Karpas-422 (cell line): ENCODE measurements at regions not wholly inside any gene's neighbourhood (a gene's known extent, or its start where the extent isn't known, plus 50 kb on each side); places are given as distances from the start of the nearest gene placed in this dataset.
"Not testable (repeated sequence)": the region's sequence is repeated elsewhere in the genome, so short reads cannot be mapped to it uniquely, and the experiment has no call there.

Experiments
- DNase-seq: peaks from one replicate; pipeline ENCODE4 v3.0.0-alpha.2; 2015
- H2AFZ ChIP-seq: fragments of 200-600 bp; sonication (generic); 2 replicates; pipeline ENCODE4 v1.6.1; 2014; ENCODE audit warnings: antibody characterized with exemption, low read length, mixed read lengths
- H3K27ac ChIP-seq: fragments of 200-600 bp; sonication (generic); 2 replicates; pipeline ENCODE4 v1.5.1; 2014; ENCODE audit warnings: mild to moderate bottlenecking, low read length, moderate library complexity
- H3K27me3 ChIP-seq: fragments of 200-600 bp; sonication (generic); 2 replicates; pipeline ENCODE4 v1.6.1; 2014; ENCODE audit warnings: low read length, mixed read lengths
- H3K36me3 ChIP-seq: fragments of 200-600 bp; sonication (generic); 2 replicates; pipeline ENCODE4 v1.6.1; 2014; ENCODE audit warnings: low read length, mixed read lengths; ENCODE audit not compliant: insufficient read depth
- H3K4me1 ChIP-seq: fragments of 200-600 bp; sonication (generic); 2 replicates; pipeline ENCODE4 v1.6.1; 2014; ENCODE audit warnings: mild to moderate bottlenecking, low read length, mixed read lengths
- H3K4me2 ChIP-seq: fragments of 200-600 bp; sonication (generic); 2 replicates; pipeline ENCODE4 v1.6.1; 2014; ENCODE audit warnings: low read length, low read depth, mild to moderate bottlenecking; ENCODE audit not compliant: poor library complexity, severe bottlenecking
- H3K4me3 ChIP-seq: fragments of 200-600 bp; sonication (generic); 2 replicates; pipeline ENCODE4 v1.5.1; 2014; ENCODE audit warnings: mild to moderate bottlenecking, antibody characterized with exemption, low read length, mixed read lengths
- H3K79me2 ChIP-seq: fragments of 200-600 bp; sonication (generic); 2 replicates; pipeline ENCODE4 v1.6.1; 2014; ENCODE audit warnings: mild to moderate bottlenecking, low read length, mixed read lengths
- H3K9ac ChIP-seq: fragments of 200-600 bp; sonication (generic); 2 replicates; pipeline ENCODE4 v1.6.0; 2014; ENCODE audit warnings: low read length
- H3K9me2 ChIP-seq: fragments of 200-600 bp; sonication (generic), shearing (Covaris generic); replicated peaks from 2 replicates; pipeline ENCODE4 v1.6.0; 2014; ENCODE audit warnings: mild to moderate bottlenecking, low read length, moderate library complexity; ENCODE audit not compliant: insufficient read depth
- H3K9me3 ChIP-seq: fragments of 300-700, 200-600 bp; sonication (generic); 2 replicates; pipeline ENCODE4 v1.6.1; 2014; ENCODE audit warnings: low read length, mixed read lengths
- H4K20me1 ChIP-seq: fragments of 200-600 bp; sonication (generic); 2 replicates; pipeline ENCODE4 v1.6.1; 2014; ENCODE audit warnings: mild to moderate bottlenecking, antibody characterized with exemption, low read length, low read depth; ENCODE audit not compliant: insufficient read depth

GRCh38 chr11:116683982-116684381, 88.8 kb downstream of the BUD13 start:
- H3K4me2 ChIP-seq, result no peak overlapping the region
- no peaks in the 10 kb centered on the region for H3K36me3 ChIP-seq
- H3K4me1 ChIP-seq, result no peaks in the 10 kb centered on the region
- H3K9me3 ChIP-seq, result no peaks in the 10 kb centered on the region
- no peak for DNase-seq
- no peak overlapping the region for H3K9ac ChIP-seq
- H4K20me1 ChIP-seq, result no peaks in the 10 kb centered on the region
- H3K79me2 ChIP-seq, result no peaks in the 10 kb centered on the region
- no peak overlapping the region for H3K27ac ChIP-seq
- no peak overlapping the region for H3K4me3 ChIP-seq
- H2AFZ ChIP-seq, result no peak overlapping the region
- no peaks in the 10 kb centered on the region for H3K9me2 ChIP-seq
- H3K27me3 ChIP-seq, result no peaks in the 10 kb centered on the region

DNA sequence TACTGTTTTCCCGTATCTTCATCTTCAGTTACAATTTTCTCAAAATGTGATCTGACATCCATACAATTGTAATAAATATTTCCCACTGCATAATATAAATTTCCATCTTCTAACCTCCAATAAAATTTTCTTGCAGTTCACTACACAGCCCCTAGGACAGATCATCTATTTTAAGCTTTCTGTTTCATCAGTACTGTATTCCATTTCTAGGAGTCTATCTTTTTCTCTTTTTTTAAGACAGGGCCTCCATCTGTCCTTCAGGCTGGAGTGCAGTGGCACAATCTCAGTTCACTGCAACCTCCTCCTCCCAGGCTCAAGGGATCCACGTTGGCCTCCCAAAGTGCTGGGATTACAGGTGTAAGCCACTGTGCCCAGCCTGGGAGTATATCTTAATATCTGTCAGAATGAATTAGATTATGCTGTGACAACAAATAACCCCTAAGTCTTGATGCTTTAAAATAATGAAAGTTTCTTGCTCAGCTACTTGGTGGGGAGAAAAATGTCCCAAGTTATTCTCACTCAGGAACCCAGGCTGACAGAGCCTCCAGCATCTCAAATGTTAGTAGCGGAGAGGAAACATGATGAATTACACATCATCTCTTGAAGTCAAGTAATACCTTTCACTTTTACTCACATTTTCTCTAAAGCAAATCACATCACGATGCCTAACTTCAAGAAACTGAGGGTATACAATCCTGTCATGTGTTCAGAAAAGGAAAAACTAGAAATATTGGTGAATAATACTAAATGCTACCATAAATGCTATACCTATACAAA, 92.2 kb downstream of the BUD13 start:
- no peak overlapping the region for H3K9ac ChIP-seq
- H3K79me2 ChIP-seq, result no peaks in the 10 kb centered on the region
- no peak overlapping the region for H3K4me3 ChIP-seq
- H3K27me3 ChIP-seq, result no peaks in the 10 kb centered on the region
- H3K36me3 ChIP-seq, result no peaks in the 10 kb centered on the region
- no peak overlapping the region for H2AFZ ChIP-seq
- no peaks in the 10 kb centered on the region for H3K4me1 ChIP-seq
- H3K9me2 ChIP-seq, result no peaks in the 10 kb centered on the region
- no peak overlapping the region for H3K4me2 ChIP-seq
- DNase-seq, result no peak
- H3K27ac ChIP-seq, result no peak overlapping the region
- H4K20me1 ChIP-seq, result no peaks in the 10 kb centered on the region
- H3K9me3 ChIP-seq, result no peaks in the 10 kb centered on the region

- H4K20me1 ChIP-seq, result no peaks in the 10 kb centered on the region
- no peak overlapping the region for H2AFZ ChIP-seq
- DNase-seq, result no peak
- no peaks in the 10 kb centered on the region for H3K9me3 ChIP-seq
- H3K27ac ChIP-seq, result no peak overlapping the region
- H3K4me1 ChIP-seq, result no peaks in the 10 kb centered on the region
- H3K4me3 ChIP-seq, result no peak overlapping the region
- H3K4me2 ChIP-seq, result no peak overlapping the region
- no peak overlapping the region for H3K9ac ChIP-seq
- no peaks in the 10 kb centered on the region for H3K79me2 ChIP-seq
- H3K9me2 ChIP-seq, result no peaks in the 10 kb centered on the region
- no peaks in the 10 kb centered on the region for H3K36me3 ChIP-seq
- no peaks in the 10 kb centered on the region for H3K27me3 ChIP-seq
These were observed 93.9 kb downstream of the BUD13 start for GRCh38 chr11:116678887-116679286.

GRCh38 chr11:116667318-116667717, 105.5 kb downstream of the BUD13 start:
- not testable (repeated sequence) for H3K9ac ChIP-seq, H3K4me3 ChIP-seq, H3K4me1 ChIP-seq, H3K27me3 ChIP-seq, DNase-seq, H3K9me3 ChIP-seq, H3K4me2 ChIP-seq, H3K79me2 ChIP-seq, H4K20me1 ChIP-seq, H3K36me3 ChIP-seq, H3K9me2 ChIP-seq, H2AFZ ChIP-seq, H3K27ac ChIP-seq

GRCh38 chr11:116666673-116667249, 106.0 kb downstream of the BUD13 start:
- not testable (repeated sequence) for H2AFZ ChIP-seq, DNase-seq, H3K4me3 ChIP-seq, H3K4me2 ChIP-seq, H3K27me3 ChIP-seq, H3K36me3 ChIP-seq, H3K79me2 ChIP-seq, H3K9ac ChIP-seq, H3K27ac ChIP-seq, H3K4me1 ChIP-seq, H3K9me3 ChIP-seq, H4K20me1 ChIP-seq, H3K9me2 ChIP-seq

DNA sequence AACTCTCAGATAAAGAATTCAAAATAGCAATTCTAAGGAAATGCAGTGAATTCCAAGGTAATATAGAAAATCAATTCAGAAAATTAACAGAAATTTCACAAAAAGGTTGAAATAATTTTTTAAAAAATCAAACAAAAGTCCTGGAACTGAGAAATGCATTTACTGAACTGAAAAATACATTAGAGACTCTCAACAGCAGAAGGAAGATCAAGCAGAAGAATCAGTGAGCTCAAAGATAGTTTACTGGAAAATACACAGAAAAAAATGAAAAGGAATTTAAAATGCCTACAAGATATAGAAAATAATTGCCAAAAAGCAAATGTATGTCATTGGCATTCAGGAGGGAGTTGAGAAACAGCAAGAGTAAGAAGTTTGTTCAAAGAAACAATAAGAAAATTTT, 107.3 kb downstream of the BUD13 start:
- H3K9me3 ChIP-seq, result no peaks in the 10 kb centered on the region
- no peak overlapping the region for H3K4me2 ChIP-seq
- no peaks in the 10 kb centered on the region for H3K27me3 ChIP-seq
- no peaks in the 10 kb centered on the region for H4K20me1 ChIP-seq
- no peak overlapping the region for H3K4me3 ChIP-seq
- no peak overlapping the region for H2AFZ ChIP-seq
- H3K36me3 ChIP-seq, result no peaks in the 10 kb centered on the region
- H3K9me2 ChIP-seq, result no peaks in the 10 kb centered on the region
- H3K4me1 ChIP-seq, result no peaks in the 10 kb centered on the region
- H3K9ac ChIP-seq, result no peak overlapping the region
- no peaks in the 10 kb centered on the region for H3K79me2 ChIP-seq
- no peak overlapping the region for H3K27ac ChIP-seq
- DNase-seq, result no peak

DNA sequence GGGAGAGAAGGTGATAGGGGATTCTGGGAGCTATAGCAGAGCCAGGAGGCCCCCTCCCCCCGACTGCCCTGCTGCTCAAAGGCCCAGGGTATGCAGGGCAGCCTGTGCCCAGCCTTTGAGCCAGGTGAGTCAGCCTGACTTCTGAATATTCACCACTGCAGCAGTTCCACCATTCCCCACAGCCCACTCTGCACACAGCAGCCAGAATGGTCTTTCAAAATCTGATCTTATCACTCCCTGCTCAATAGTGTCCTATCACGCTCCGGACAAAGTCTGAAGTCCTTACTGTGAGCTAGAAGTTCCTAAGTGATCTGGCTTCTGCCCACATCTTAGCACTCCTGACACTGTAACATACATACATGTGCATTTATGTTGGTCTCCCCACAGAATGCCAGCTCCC, 111.7 kb downstream of the BUD13 start:
- H3K4me2 ChIP-seq, result no peak overlapping the region
- no peaks in the 10 kb centered on the region for H3K9me2 ChIP-seq
- no peak for DNase-seq
- H3K27me3 ChIP-seq, result no peaks in the 10 kb centered on the region
- H3K9me3 ChIP-seq, result no peaks in the 10 kb centered on the region
- no peaks in the 10 kb centered on the region for H3K4me1 ChIP-seq
- H2AFZ ChIP-seq, result no peak overlapping the region
- no peak overlapping the region for H3K27ac ChIP-seq
- no peak overlapping the region for H3K9ac ChIP-seq
- H3K36me3 ChIP-seq, result no peaks in the 10 kb centered on the region
- no peak overlapping the region for H3K4me3 ChIP-seq
- no peaks in the 10 kb centered on the region for H4K20me1 ChIP-seq
- no peaks in the 10 kb centered on the region for H3K79me2 ChIP-seq

GRCh38 chr11:116660011-116660410, 112.8 kb downstream of the BUD13 start:
- no peak overlapping the region for H3K4me3 ChIP-seq
- no peak for DNase-seq
- no peaks in the 10 kb centered on the region for H3K36me3 ChIP-seq
- H3K9me2 ChIP-seq, result no peaks in the 10 kb centered on the region
- H4K20me1 ChIP-seq, result no peaks in the 10 kb centered on the region
- no peaks in the 10 kb centered on the region for H3K9me3 ChIP-seq
- H3K27me3 ChIP-seq, result no peaks in the 10 kb centered on the region
- H2AFZ ChIP-seq, result no peak overlapping the region
- no peak overlapping the region for H3K27ac ChIP-seq
- no peaks in the 10 kb centered on the region for H3K4me1 ChIP-seq
- H3K9ac ChIP-seq, result no peak overlapping the region
- no peaks in the 10 kb centered on the region for H3K79me2 ChIP-seq
- H3K4me2 ChIP-seq, result no peak overlapping the region
